ENCODE measurements at regions not wholly inside any gene's neighbourhood (a gene's known extent, or its start where the extent isn't known, plus 50 kb on each side); places are given as distances from the start of the nearest gene placed in this dataset.

DNA sequence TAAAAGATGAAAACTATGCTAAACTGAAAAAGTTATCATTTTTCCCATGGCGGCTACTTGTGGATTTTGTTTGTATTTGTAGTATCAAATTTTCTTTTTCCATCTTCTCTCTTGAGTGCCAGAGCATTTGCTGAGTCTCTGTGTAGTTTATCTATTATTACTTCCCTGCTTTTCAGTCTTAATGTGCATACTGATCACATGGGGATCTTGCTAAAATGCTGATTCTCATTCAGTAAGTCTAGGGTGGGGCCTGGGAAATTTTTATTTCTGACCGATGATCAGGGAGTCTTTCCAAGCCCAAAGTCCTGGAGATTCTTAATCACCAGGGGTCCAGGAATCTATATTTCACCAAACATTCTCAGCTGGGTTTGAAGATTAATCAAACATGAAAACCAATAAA lies 189.0 kb upstream of the GOT2 start:
- H3K27ac ChIP-seq (ENCODE audit: low read depth, low read length), result no peak overlapping the region
- no peaks in the 10 kb centered on the region for H3F3A ChIP-seq (ENCODE audit: insufficient read depth)
- H3K79me2 ChIP-seq (ENCODE audit: insufficient read depth, low read length), result no peaks in the 10 kb centered on the region
- H3K9ac ChIP-seq (ENCODE audit: low read length), result no peak overlapping the region
- TF ChIP-seq EZH2phosphoT487 (conservative IDR thresholded peaks at IDR 0.05; ENCODE audit: low read length), result no peak
- TF ChIP-seq, protein P1, sequence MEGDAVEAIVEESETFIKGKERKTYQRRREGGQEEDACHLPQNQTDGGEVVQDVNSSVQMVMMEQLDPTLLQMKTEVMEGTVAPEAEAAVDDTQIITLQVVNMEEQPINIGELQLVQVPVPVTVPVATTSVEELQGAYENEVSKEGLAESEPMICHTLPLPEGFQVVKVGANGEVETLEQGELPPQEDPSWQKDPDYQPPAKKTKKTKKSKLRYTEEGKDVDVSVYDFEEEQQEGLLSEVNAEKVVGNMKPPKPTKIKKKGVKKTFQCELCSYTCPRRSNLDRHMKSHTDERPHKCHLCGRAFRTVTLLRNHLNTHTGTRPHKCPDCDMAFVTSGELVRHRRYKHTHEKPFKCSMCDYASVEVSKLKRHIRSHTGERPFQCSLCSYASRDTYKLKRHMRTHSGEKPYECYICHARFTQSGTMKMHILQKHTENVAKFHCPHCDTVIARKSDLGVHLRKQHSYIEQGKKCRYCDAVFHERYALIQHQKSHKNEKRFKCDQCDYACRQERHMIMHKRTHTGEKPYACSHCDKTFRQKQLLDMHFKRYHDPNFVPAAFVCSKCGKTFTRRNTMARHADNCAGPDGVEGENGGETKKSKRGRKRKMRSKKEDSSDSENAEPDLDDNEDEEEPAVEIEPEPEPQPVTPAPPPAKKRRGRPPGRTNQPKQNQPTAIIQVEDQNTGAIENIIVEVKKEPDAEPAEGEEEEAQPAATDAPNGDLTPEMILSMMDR (IDR thresholded peaks at IDR 0.05; ENCODE audit: insufficient read depth, low read length, poor library complexity, severe bottlenecking), result no peak
- no peak overlapping the region for H3K4me3 ChIP-seq (ENCODE audit: insufficient read depth, low read length, poor library complexity, severe bottlenecking)
- H3K9me3 ChIP-seq (ENCODE audit: insufficient read depth, low read length), result no peaks in the 10 kb centered on the region
- no peak overlapping the region for H3K4me2 ChIP-seq (ENCODE audit: low read depth, low read length, poor library complexity, severe bottlenecking)
- H3K9me2 ChIP-seq (replicated peaks; ENCODE audit: insufficient read depth, low read length), result no peaks in the 10 kb centered on the region
- H3K27me3 ChIP-seq (ENCODE audit: low read length), result no peaks in the 10 kb centered on the region
- no peaks in the 10 kb centered on the region for H4K20me1 ChIP-seq (ENCODE audit: low read depth, low read length)
- no peak overlapping the region for H2AFZ ChIP-seq (ENCODE audit: low read depth, low read length, severe bottlenecking)
- H3K36me3 ChIP-seq (ENCODE audit: low read length), result no peaks in the 10 kb centered on the region

DNA sequence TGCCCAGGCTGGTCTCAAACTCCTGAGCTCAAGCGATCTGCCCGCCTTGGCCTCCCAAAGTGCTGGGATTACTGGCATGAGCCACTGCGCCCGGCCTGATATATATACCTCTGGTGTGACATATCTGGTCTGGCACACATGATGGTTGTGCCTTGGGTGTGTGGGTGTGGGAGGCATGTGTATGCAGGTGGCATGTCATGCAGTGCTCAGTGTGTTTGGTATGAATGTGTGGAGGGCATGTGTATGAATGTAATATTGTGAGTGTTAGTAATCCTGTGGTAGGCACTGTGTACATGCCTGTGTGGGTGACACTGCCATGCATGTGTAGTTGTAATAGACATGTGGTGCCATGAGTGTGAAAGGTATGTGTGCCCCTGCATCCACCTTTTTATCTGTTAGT lies 179.3 kb upstream of the GOT2 start:
- no peak overlapping the region for H3K4me3 ChIP-seq (ENCODE audit: insufficient read depth, low read length, poor library complexity, severe bottlenecking)
- no peak overlapping the region for H2AFZ ChIP-seq (ENCODE audit: low read depth, low read length, severe bottlenecking)
- no peaks in the 10 kb centered on the region for H3K9me2 ChIP-seq (replicated peaks; ENCODE audit: insufficient read depth, low read length)
- H4K20me1 ChIP-seq (ENCODE audit: low read depth, low read length), result no peaks in the 10 kb centered on the region
- no peak overlapping the region for H3K4me2 ChIP-seq (ENCODE audit: low read depth, low read length, poor library complexity, severe bottlenecking)
- H3K9me3 ChIP-seq (ENCODE audit: insufficient read depth, low read length), result no peaks in the 10 kb centered on the region
- no peaks in the 10 kb centered on the region for H3K36me3 ChIP-seq (ENCODE audit: low read length)
- TF ChIP-seq EZH2phosphoT487 (conservative IDR thresholded peaks at IDR 0.05; ENCODE audit: low read length), result no peak
- TF ChIP-seq, protein P1 (IDR thresholded peaks at IDR 0.05; ENCODE audit: insufficient read depth, low read length, poor library complexity, severe bottlenecking), result no peak
- no peak overlapping the region for H3K9ac ChIP-seq (ENCODE audit: low read length)
- H3K79me2 ChIP-seq (ENCODE audit: insufficient read depth, low read length), result no peaks in the 10 kb centered on the region
- H3K27ac ChIP-seq (ENCODE audit: low read depth, low read length), result no peak overlapping the region
- no peaks in the 10 kb centered on the region for H3K27me3 ChIP-seq (ENCODE audit: low read length)
- no peaks in the 10 kb centered on the region for H3F3A ChIP-seq (ENCODE audit: insufficient read depth)

DNA sequence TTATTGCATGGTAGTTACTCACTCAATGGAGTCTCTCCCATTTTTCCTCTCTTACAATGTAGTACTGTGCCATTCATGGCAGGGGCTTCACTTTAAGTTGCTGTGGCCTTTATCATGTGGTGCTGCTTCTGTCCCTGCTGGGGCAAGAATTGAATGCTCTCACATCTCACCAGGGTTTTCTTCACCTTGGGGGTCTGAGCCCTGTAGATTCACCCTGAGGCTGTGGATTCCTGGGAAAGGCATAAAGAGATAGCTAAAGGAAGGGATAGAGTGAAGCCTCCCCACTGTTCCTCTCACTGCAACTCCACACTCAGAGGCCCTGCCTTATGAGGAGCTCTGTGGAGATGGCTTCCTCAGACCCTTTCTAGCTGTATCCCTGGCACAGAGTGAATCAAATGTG lies 178.5 kb upstream of the GOT2 start:
- no peaks in the 10 kb centered on the region for H3K9me3 ChIP-seq (ENCODE audit: insufficient read depth, low read length)
- H3K79me2 ChIP-seq (ENCODE audit: insufficient read depth, low read length), result no peaks in the 10 kb centered on the region
- no peak overlapping the region for H3K4me3 ChIP-seq (ENCODE audit: insufficient read depth, low read length, poor library complexity, severe bottlenecking)
- no peak overlapping the region for H3K27ac ChIP-seq (ENCODE audit: low read depth, low read length)
- H3K27me3 ChIP-seq (ENCODE audit: low read length), result no peaks in the 10 kb centered on the region
- H2AFZ ChIP-seq (ENCODE audit: low read depth, low read length, severe bottlenecking), result no peak overlapping the region
- H3K9me2 ChIP-seq (replicated peaks; ENCODE audit: insufficient read depth, low read length), result no peaks in the 10 kb centered on the region
- H4K20me1 ChIP-seq (ENCODE audit: low read depth, low read length), result no peaks in the 10 kb centered on the region
- H3K9ac ChIP-seq (ENCODE audit: low read length), result no peak overlapping the region
- TF ChIP-seq EZH2phosphoT487 (conservative IDR thresholded peaks at IDR 0.05; ENCODE audit: low read length), result no peak
- TF ChIP-seq, protein P1 (IDR thresholded peaks at IDR 0.05; ENCODE audit: insufficient read depth, low read length, poor library complexity, severe bottlenecking), result no peak
- no peak overlapping the region for H3K4me2 ChIP-seq (ENCODE audit: low read depth, low read length, poor library complexity, severe bottlenecking)
- H3K36me3 ChIP-seq (ENCODE audit: low read length), result no peaks in the 10 kb centered on the region
- no peaks in the 10 kb centered on the region for H3F3A ChIP-seq (ENCODE audit: insufficient read depth)

All from SU-DHL-6 (cell line).